ENCODE measurements at regions not wholly inside any gene's neighbourhood (a gene's known extent, or its start where the extent isn't known, plus 50 kb on each side); places are given as distances from the start of the nearest gene placed in this dataset.

DNA sequence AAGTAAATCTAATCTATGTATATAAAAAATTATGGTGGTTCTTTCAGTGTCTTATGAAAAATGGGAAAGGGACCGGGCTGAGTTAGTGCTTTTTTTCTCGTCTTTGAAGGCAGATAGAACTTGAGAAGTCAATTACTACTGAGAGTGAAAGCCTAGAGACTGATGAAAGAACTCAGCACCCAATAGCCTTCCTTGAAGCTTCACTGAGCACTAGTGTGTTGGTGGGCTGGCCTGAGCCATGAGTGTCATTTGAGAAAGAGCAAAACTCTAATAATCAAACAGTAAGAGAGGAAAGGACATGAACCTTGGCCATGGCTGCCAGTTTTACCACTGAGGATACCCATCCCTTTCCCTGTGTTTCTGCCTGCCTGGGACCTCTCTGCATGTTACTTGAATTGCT is 428.3 kb upstream of the RASGRP1 start:
- Histone ChIP-seq H2AFZ (ENCODE audit: low read depth, low read length, severe bottlenecking) (no peak overlapping the region), H3K27ac (ENCODE audit: low read depth, low read length) (no peak overlapping the region), H4K20me1 (ENCODE audit: low read depth, low read length) (no peaks in the 10 kb centered on the region), H3K9ac (ENCODE audit: low read length) (no peak overlapping the region), H3K9me3 (ENCODE audit: insufficient read depth, low read length) (no peaks in the 10 kb centered on the region), H3K9me2 (replicated peaks; ENCODE audit: insufficient read depth, low read length) (no peaks in the 10 kb centered on the region), H3K27me3 (ENCODE audit: low read length) (no peaks in the 10 kb centered on the region), H3K36me3 (ENCODE audit: low read length) (no peaks in the 10 kb centered on the region), H3K4me3 (ENCODE audit: insufficient read depth, low read length, poor library complexity, severe bottlenecking) (no peak overlapping the region), H3F3A (ENCODE audit: insufficient read depth) (no peaks in the 10 kb centered on the region), H3K4me2 (ENCODE audit: low read depth, low read length, poor library complexity, severe bottlenecking) (no peak overlapping the region), H3K79me2 (ENCODE audit: insufficient read depth, low read length) (no peaks in the 10 kb centered on the region)
- TF ChIP-seq, protein P1, sequence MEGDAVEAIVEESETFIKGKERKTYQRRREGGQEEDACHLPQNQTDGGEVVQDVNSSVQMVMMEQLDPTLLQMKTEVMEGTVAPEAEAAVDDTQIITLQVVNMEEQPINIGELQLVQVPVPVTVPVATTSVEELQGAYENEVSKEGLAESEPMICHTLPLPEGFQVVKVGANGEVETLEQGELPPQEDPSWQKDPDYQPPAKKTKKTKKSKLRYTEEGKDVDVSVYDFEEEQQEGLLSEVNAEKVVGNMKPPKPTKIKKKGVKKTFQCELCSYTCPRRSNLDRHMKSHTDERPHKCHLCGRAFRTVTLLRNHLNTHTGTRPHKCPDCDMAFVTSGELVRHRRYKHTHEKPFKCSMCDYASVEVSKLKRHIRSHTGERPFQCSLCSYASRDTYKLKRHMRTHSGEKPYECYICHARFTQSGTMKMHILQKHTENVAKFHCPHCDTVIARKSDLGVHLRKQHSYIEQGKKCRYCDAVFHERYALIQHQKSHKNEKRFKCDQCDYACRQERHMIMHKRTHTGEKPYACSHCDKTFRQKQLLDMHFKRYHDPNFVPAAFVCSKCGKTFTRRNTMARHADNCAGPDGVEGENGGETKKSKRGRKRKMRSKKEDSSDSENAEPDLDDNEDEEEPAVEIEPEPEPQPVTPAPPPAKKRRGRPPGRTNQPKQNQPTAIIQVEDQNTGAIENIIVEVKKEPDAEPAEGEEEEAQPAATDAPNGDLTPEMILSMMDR (IDR thresholded peaks at IDR 0.05; ENCODE audit: insufficient read depth, low read length, poor library complexity, severe bottlenecking), result no peak
- TF ChIP-seq EZH2phosphoT487 (conservative IDR thresholded peaks at IDR 0.05; ENCODE audit: low read length), result no peak

DNA sequence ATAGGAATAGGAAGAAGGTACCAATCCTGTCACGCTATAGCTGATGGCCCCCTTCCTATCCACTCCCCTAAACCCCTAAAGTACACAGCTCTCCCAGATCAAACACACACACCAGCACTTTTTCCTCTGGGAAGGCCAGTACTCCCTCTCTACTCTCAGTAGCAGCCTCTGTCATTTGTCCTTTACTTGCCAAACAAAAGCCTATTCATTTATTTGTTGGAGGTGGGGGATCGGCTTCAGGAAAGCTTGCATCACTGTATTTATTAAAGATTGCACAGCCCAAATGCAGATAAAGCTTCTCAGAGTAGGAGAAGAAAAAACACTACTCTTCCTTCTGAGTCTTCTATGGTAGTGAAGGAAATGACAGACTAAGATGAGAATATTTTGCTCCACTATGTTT is 429.7 kb upstream of the RASGRP1 start:
- Histone ChIP-seq H2AFZ (ENCODE audit: low read depth, low read length, severe bottlenecking) (no peak overlapping the region), H3K36me3 (ENCODE audit: low read length) (no peaks in the 10 kb centered on the region), H3K79me2 (ENCODE audit: insufficient read depth, low read length) (no peaks in the 10 kb centered on the region), H3K4me3 (ENCODE audit: insufficient read depth, low read length, poor library complexity, severe bottlenecking) (no peak overlapping the region), H3K4me2 (ENCODE audit: low read depth, low read length, poor library complexity, severe bottlenecking) (no peak overlapping the region), H4K20me1 (ENCODE audit: low read depth, low read length) (no peaks in the 10 kb centered on the region), H3F3A (ENCODE audit: insufficient read depth) (no peaks in the 10 kb centered on the region), H3K9me2 (replicated peaks; ENCODE audit: insufficient read depth, low read length) (no peaks in the 10 kb centered on the region), H3K27ac (ENCODE audit: low read depth, low read length) (no peak overlapping the region), H3K27me3 (ENCODE audit: low read length) (no peaks in the 10 kb centered on the region), H3K9me3 (ENCODE audit: insufficient read depth, low read length) (no peaks in the 10 kb centered on the region), H3K9ac (ENCODE audit: low read length) (no peak overlapping the region)
- TF ChIP-seq EZH2phosphoT487 (conservative IDR thresholded peaks at IDR 0.05; ENCODE audit: low read length), result no peak
- TF ChIP-seq, protein P1 (IDR thresholded peaks at IDR 0.05; ENCODE audit: insufficient read depth, low read length, poor library complexity, severe bottlenecking), result no peak

DNA sequence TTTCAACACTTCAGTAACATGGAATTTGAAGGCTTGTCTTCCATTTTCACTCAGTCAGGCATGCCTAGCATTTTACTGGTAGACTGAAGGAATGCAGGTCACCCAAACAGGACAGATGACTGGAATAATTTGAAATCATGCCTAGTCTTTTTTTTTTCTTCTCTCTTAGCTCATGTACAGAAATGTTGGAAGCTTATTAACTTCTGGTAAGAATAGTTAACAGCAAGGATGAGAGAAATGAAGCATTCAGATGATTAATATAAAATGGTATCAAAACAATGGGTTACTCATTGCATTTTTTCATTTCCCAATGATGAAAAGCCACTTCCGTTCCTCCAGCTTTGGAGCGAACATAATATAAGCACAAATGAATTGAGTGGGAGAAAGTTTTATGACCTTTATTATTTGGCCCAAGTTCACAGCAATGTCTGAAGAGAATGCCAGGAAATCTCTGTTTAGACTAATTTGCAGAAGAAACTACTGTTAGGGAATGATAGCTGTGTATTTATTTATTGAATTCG is 431.6 kb upstream of the RASGRP1 start:
- Histone ChIP-seq H3K9me2 (replicated peaks; ENCODE audit: insufficient read depth, low read length) (no peaks in the 10 kb centered on the region), H2AFZ (ENCODE audit: low read depth, low read length, severe bottlenecking) (no peak overlapping the region), H3K79me2 (ENCODE audit: insufficient read depth, low read length) (no peaks in the 10 kb centered on the region), H3K27ac (ENCODE audit: low read depth, low read length) (no peak overlapping the region), H3F3A (ENCODE audit: insufficient read depth) (no peaks in the 10 kb centered on the region), H3K4me3 (ENCODE audit: insufficient read depth, low read length, poor library complexity, severe bottlenecking) (no peak overlapping the region), H3K27me3 (ENCODE audit: low read length) (no peaks in the 10 kb centered on the region), H3K9me3 (ENCODE audit: insufficient read depth, low read length) (no peaks in the 10 kb centered on the region), H4K20me1 (ENCODE audit: low read depth, low read length) (no peaks in the 10 kb centered on the region), H3K9ac (ENCODE audit: low read length) (no peak overlapping the region), H3K36me3 (ENCODE audit: low read length) (no peaks in the 10 kb centered on the region), H3K4me2 (ENCODE audit: low read depth, low read length, poor library complexity, severe bottlenecking) (no peak overlapping the region)
- TF ChIP-seq, protein P1 (IDR thresholded peaks at IDR 0.05; ENCODE audit: insufficient read depth, low read length, poor library complexity, severe bottlenecking), result no peak
- no peak for TF ChIP-seq EZH2phosphoT487 (conservative IDR thresholded peaks at IDR 0.05; ENCODE audit: low read length)

Measured in SU-DHL-6 (cell line).